HEK293 (cell line): ENCODE measurements at regions not wholly inside any gene's neighbourhood (a gene's known extent, or its start where the extent isn't known, plus 50 kb on each side); places are given as distances from the start of the nearest gene placed in this dataset.

ENCODE experiments used
- BCL11A ChIP-seq: fragments of 450-650 bp; formaldehyde crosslinking; IDR thresholded peaks from 2 replicates; pipeline ENCODE4 v1.5.1; 2016; ENCODE audit warnings: low read depth, missing biosample characterization, missing genetic modification characterization
- GFI1B ChIP-seq: fragments of 450-650 bp; formaldehyde crosslinking; IDR thresholded peaks from 2 replicates; pipeline ENCODE4 v1.5.1; 2016; ENCODE audit warnings: missing biosample characterization, missing genetic modification characterization
- ZNF302 ChIP-seq: fragments of 450-650 bp; formaldehyde crosslinking; IDR thresholded peaks from 2 replicates; pipeline ENCODE4 v1.5.1; 2016; ENCODE audit warnings: missing biosample characterization, missing genetic modification characterization, low read depth
- ZNF501 ChIP-seq: fragments of 450-650 bp; formaldehyde crosslinking; IDR thresholded peaks from 2 replicates; pipeline ENCODE4 v1.5.1; 2016; ENCODE audit warnings: missing biosample characterization, missing genetic modification characterization
- TF ChIP-seq, protein P1 (sequence below): fragments of 450-650 bp; formaldehyde crosslinking; IDR thresholded peaks from 2 replicates; pipeline ENCODE4 v1.5.1; 2016; ENCODE audit warnings: missing biosample characterization, missing genetic modification characterization

DNA sequence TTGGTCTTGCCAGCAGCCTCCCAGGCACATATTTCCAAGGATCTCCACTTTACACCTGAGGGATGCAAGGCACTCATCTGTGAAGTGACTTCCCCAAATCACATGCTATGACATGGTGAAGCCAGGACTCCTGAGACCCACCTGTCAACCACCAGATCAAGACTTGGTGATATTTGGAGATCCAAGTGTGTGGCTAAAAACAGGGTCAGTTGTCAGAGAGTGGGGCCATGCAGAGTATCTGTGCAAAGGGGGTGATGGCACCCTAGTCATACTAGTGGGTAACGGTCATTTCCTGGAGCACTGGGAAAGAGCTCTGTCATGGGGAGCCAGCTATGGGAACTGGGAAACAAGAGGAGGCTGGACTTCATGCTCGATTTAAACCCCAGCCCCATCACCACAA, 218.4 kb upstream of the IRS2 start:
- TF ChIP-seq, protein P1, sequence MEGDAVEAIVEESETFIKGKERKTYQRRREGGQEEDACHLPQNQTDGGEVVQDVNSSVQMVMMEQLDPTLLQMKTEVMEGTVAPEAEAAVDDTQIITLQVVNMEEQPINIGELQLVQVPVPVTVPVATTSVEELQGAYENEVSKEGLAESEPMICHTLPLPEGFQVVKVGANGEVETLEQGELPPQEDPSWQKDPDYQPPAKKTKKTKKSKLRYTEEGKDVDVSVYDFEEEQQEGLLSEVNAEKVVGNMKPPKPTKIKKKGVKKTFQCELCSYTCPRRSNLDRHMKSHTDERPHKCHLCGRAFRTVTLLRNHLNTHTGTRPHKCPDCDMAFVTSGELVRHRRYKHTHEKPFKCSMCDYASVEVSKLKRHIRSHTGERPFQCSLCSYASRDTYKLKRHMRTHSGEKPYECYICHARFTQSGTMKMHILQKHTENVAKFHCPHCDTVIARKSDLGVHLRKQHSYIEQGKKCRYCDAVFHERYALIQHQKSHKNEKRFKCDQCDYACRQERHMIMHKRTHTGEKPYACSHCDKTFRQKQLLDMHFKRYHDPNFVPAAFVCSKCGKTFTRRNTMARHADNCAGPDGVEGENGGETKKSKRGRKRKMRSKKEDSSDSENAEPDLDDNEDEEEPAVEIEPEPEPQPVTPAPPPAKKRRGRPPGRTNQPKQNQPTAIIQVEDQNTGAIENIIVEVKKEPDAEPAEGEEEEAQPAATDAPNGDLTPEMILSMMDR (tag by site-specific recombination): no peak
- TF ChIP-seq GFI1B (tag by site-specific recombination) (no peak), ZNF501 (tag by site-specific recombination) (no peak), BCL11A (tag by site-specific recombination) (no peak), ZNF302 (no peak)
